ENCODE measurements at regions not wholly inside any gene's neighbourhood (a gene's known extent, or its start where the extent isn't known, plus 50 kb on each side); places are given as distances from the start of the nearest gene placed in this dataset.

DNA sequence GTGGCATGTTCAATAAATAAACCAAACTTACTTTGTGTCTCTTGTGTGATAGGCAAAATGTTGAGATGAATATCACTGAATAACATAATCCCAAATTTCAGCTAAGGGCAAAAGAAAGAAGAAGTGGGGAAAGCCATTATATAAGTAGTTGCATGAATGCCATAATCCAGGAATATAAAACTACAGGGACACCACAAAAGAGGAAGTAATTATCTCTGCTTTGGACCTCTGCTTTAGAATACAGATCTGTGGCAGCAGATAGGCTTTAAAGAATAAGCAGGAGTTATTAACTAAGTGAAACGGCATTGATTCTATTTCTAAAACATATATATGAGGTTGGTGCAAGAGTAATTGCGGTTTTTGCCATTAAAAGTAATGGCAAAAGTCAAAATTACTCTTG, 288.5 kb upstream of the SNX7 start:
- no peaks in the 10 kb centered on the region for H4K20me1 ChIP-seq (ENCODE audit: insufficient read depth, low read length)
- Mint-ChIP-seq H3K9me3 (peaks cover 0 to 1% (median 0%) of the 10 kb centered on the region in 7 donors), H3K36me3 (no peaks in the 10 kb centered on the region), H3K27ac (no peak overlapping the region), H3K4me1 (peaks cover 16% of the 10 kb centered on the region), H3K4me3 (no peak overlapping the region), H3K27me3 (ENCODE audit: low read depth in 3 of 3) (no peaks in the 10 kb centered on the region)
- peaks cover 0 to 7% of the 10 kb centered on the region in 2 donors for H3K4me1 ChIP-seq (ENCODE audit: control insufficient read depth in 1 of 2, insufficient read depth in 2 of 2, low read length in 2 of 2)
- intact Hi-C loops (cut with micrococcal nuclease) = no loop called here
- H3K36me3 ChIP-seq (replicated peaks in 1 of 2; ENCODE audit: control insufficient read depth in 1 of 2, insufficient read depth in 2 of 2, low read length in 2 of 2) = no peaks in the 10 kb centered on the region
- no peak overlapping the region for H3K4me2 ChIP-seq (replicated peaks; ENCODE audit: extremely low read depth, low read length, poor library complexity, severe bottlenecking)
- no peaks in the 10 kb centered on the region for H3K27me3 ChIP-seq (ENCODE audit: control insufficient read depth in 2 of 2, insufficient read depth in 2 of 2, low read length in 2 of 2)
- no peaks in the 10 kb centered on the region for H3K79me2 ChIP-seq (ENCODE audit: insufficient read depth, low read length)
- DNase-seq = peak in 1 of 3 donors; percentile 7
- no peak overlapping the region for H2AFZ ChIP-seq (ENCODE audit: insufficient read depth, low read depth, low read length, poor library complexity, severe bottlenecking)
- TF ChIP-seq, protein P1, sequence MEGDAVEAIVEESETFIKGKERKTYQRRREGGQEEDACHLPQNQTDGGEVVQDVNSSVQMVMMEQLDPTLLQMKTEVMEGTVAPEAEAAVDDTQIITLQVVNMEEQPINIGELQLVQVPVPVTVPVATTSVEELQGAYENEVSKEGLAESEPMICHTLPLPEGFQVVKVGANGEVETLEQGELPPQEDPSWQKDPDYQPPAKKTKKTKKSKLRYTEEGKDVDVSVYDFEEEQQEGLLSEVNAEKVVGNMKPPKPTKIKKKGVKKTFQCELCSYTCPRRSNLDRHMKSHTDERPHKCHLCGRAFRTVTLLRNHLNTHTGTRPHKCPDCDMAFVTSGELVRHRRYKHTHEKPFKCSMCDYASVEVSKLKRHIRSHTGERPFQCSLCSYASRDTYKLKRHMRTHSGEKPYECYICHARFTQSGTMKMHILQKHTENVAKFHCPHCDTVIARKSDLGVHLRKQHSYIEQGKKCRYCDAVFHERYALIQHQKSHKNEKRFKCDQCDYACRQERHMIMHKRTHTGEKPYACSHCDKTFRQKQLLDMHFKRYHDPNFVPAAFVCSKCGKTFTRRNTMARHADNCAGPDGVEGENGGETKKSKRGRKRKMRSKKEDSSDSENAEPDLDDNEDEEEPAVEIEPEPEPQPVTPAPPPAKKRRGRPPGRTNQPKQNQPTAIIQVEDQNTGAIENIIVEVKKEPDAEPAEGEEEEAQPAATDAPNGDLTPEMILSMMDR (IDR thresholded peaks at IDR 0.05) = no peak
- no peak overlapping the region for H3K27ac ChIP-seq (ENCODE audit: low read depth in 1 of 2, low read length in 2 of 2)
- H3K4me3 ChIP-seq (replicated peaks in 1 of 3; ENCODE audit: low read depth in 2 of 3, low read length in 3 of 3) = no peak overlapping the region
- no peaks in the 10 kb centered on the region for H3K9me3 ChIP-seq (replicated peaks in 1 of 2; ENCODE audit: control insufficient read depth in 1 of 2, insufficient read depth in 1 of 2, low read length in 2 of 2)
- WGBS (ENCODE audit: insufficient coverage) = no CpG with 5 or more reads among the region's 2 CpGs
- no peak overlapping the region for H3K9ac ChIP-seq (ENCODE audit: insufficient read depth, low read length, poor library complexity, severe bottlenecking)

DNA sequence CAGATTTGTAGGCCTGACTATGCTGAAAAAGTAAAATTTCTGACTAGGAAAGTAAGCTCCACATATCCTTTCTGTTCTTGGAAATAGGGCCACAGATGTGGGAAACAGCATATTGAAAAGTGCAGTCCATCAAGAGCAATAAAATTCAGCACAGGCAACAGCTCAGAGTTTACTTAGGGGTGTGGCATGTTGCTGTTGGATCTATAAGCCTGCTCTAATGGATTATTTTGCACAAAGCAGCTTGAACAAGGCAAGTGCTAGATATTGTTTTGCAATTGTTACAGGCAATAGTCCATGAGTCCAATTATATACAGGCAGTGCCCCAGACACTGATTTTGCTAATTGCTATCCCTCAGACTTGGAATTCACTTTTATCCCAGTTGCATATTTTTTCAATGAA, 289.8 kb upstream of the SNX7 start:
- peaks cover 0 to 1% of the 10 kb centered on the region in 2 donors for H3K9me3 ChIP-seq (replicated peaks in 1 of 2; ENCODE audit: control insufficient read depth in 1 of 2, insufficient read depth in 1 of 2, low read length in 2 of 2)
- no peaks in the 10 kb centered on the region for H3K36me3 Mint-ChIP-seq
- no peaks in the 10 kb centered on the region for H3K36me3 ChIP-seq (replicated peaks in 1 of 2; ENCODE audit: control insufficient read depth in 1 of 2, insufficient read depth in 2 of 2, low read length in 2 of 2)
- peaks cover 0 to 7% of the 10 kb centered on the region in 2 donors for H3K4me1 ChIP-seq (ENCODE audit: control insufficient read depth in 1 of 2, insufficient read depth in 2 of 2, low read length in 2 of 2)
- intact Hi-C loops (cut with micrococcal nuclease) = no loop called here
- TF ChIP-seq, protein P1 (IDR thresholded peaks at IDR 0.05) = no peak
- no peaks in the 10 kb centered on the region for H3K27me3 Mint-ChIP-seq (ENCODE audit: low read depth in 3 of 3)
- no peak overlapping the region for H2AFZ ChIP-seq (ENCODE audit: insufficient read depth, low read depth, low read length, poor library complexity, severe bottlenecking)
- no peak overlapping the region for H3K27ac Mint-ChIP-seq
- no peak overlapping the region for H3K27ac ChIP-seq (ENCODE audit: low read depth in 1 of 2, low read length in 2 of 2)
- DNase-seq = no peak
- no peak overlapping the region for H3K4me2 ChIP-seq (replicated peaks; ENCODE audit: extremely low read depth, low read length, poor library complexity, severe bottlenecking)
- no peaks in the 10 kb centered on the region for H3K27me3 ChIP-seq (ENCODE audit: control insufficient read depth in 2 of 2, insufficient read depth in 2 of 2, low read length in 2 of 2)
- peaks cover 16% of the 10 kb centered on the region for H3K4me1 Mint-ChIP-seq
- no peak overlapping the region for H3K4me3 ChIP-seq (replicated peaks in 1 of 3; ENCODE audit: low read depth in 2 of 3, low read length in 3 of 3)
- no peak overlapping the region for H3K4me3 Mint-ChIP-seq
- no peak overlapping the region for H3K9ac ChIP-seq (ENCODE audit: insufficient read depth, low read length, poor library complexity, severe bottlenecking)
- H3K9me3 Mint-ChIP-seq = peaks cover 0 to 1% (median 0%) of the 10 kb centered on the region in 7 donors
- no peaks in the 10 kb centered on the region for H3K79me2 ChIP-seq (ENCODE audit: insufficient read depth, low read length)
- H4K20me1 ChIP-seq (ENCODE audit: insufficient read depth, low read length) = no peaks in the 10 kb centered on the region
